ENCODE measurements at regions not wholly inside any gene's neighbourhood (a gene's known extent, or its start where the extent isn't known, plus 50 kb on each side); places are given as distances from the start of the nearest gene placed in this dataset.

DNA sequence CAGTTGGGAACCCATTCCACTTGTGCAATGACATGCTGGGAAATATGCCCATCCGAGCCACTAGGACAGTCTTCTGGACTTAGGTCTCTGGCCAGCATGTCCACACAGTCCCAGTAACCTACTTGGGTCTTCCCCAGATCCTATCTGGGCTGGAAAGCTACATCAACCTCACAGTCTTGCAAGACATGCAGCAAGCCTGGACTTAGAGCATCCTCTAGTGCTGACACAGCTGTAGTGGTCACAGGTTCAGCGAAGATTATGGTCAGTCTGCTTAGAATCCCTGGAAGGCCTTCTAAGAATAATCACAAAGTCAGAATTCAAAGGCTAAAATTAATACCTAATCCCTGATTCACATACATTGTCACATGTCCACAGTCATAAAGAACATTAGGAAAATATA is 842.7 kb downstream of the STPG2 start:
- TF ChIP-seq, protein P1, sequence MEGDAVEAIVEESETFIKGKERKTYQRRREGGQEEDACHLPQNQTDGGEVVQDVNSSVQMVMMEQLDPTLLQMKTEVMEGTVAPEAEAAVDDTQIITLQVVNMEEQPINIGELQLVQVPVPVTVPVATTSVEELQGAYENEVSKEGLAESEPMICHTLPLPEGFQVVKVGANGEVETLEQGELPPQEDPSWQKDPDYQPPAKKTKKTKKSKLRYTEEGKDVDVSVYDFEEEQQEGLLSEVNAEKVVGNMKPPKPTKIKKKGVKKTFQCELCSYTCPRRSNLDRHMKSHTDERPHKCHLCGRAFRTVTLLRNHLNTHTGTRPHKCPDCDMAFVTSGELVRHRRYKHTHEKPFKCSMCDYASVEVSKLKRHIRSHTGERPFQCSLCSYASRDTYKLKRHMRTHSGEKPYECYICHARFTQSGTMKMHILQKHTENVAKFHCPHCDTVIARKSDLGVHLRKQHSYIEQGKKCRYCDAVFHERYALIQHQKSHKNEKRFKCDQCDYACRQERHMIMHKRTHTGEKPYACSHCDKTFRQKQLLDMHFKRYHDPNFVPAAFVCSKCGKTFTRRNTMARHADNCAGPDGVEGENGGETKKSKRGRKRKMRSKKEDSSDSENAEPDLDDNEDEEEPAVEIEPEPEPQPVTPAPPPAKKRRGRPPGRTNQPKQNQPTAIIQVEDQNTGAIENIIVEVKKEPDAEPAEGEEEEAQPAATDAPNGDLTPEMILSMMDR (IDR thresholded peaks at IDR 0.05): no peak
- TF ChIP-seq POLR2A (IDR thresholded peaks at IDR 0.05): no peak

All from body of pancreas (tissue), 4 donors.